Activated CD4-positive, alpha-beta memory T cell treated with anti-CD3 and anti-CD28 coated beads for 36 hours (primary cell): ENCODE measurements at regions not wholly inside any gene's neighbourhood (a gene's known extent, or its start where the extent isn't known, plus 50 kb on each side); places are given as distances from the start of the nearest gene placed in this dataset.
"Not testable (repeated sequence)": the region's sequence is repeated elsewhere in the genome, so short reads cannot be mapped to it uniquely, and the experiment has no call there.

Source experiments
- CTCF ChIA-PET: fragments of 350-600 bp; sonication (Branson Sonifier 250); formaldehyde crosslinking; loops from one replicate; lab custom pipeline; 2021; ENCODE audit warnings: antibody characterized with exemption, inconsistent platforms; lab: Charles Lee
- POLR2A ChIA-PET: fragments of 350-600 bp; sonication (Branson Sonifier 250); formaldehyde crosslinking; loops from one replicate; lab custom pipeline; 2021; ENCODE audit warnings: antibody characterized with exemption; lab: Charles Lee
- DNase-seq: peaks from one replicate; pipeline ENCODE4 v3.0.0-alpha.2; 2020
- H3K27ac Mint-ChIP-seq: one replicate; pipeline ENCODE4 v1.8.0; 2021; ENCODE audit warnings: mixed read lengths
- H3K27me3 Mint-ChIP-seq: one replicate; pipeline ENCODE4 v1.8.0; 2021; ENCODE audit warnings: mixed read lengths
- H3K36me3 Mint-ChIP-seq: one replicate; pipeline ENCODE4 v1.8.0; 2021; ENCODE audit warnings: mixed read lengths
- H3K4me1 Mint-ChIP-seq: one replicate; pipeline ENCODE4 v1.8.0; 2021; ENCODE audit warnings: low read depth, mixed read lengths
- H3K4me3 Mint-ChIP-seq: one replicate; pipeline ENCODE4 v1.8.0; 2021; ENCODE audit warnings: mild to moderate bottlenecking, mixed read lengths
- H3K9me3 Mint-ChIP-seq: one replicate; pipeline ENCODE4 v1.8.0; 2021; ENCODE audit warnings: mixed read lengths
- intact Hi-C: fragments of 100-400 bp; cut with micrococcal nuclease; formaldehyde crosslinking; loops from one replicate; pipeline ENCODE4 v1.15.1; 2023

GRCh38 chr7:153412114-153412823 lies 639.9 kb upstream of the DPP6 start:
- H3K27me3 Mint-ChIP-seq, POLR2A ChIA-PET, intact Hi-C loops, H3K4me3 Mint-ChIP-seq, H3K4me1 Mint-ChIP-seq, DNase-seq, CTCF ChIA-PET, H3K36me3 Mint-ChIP-seq, H3K27ac Mint-ChIP-seq: not testable (repeated sequence)
- H3K9me3 Mint-ChIP-seq, result peaks cover 18% of the 10 kb centered on the region

GRCh38 chr7:153412824-153413198 lies 639.4 kb upstream of the DPP6 start:
- H3K27me3 Mint-ChIP-seq, CTCF ChIA-PET, H3K4me1 Mint-ChIP-seq, H3K36me3 Mint-ChIP-seq, H3K4me3 Mint-ChIP-seq, DNase-seq, intact Hi-C loops, POLR2A ChIA-PET, H3K27ac Mint-ChIP-seq: not testable (repeated sequence)
- H3K9me3 Mint-ChIP-seq, result peaks cover 18% of the 10 kb centered on the region

- H3K36me3 Mint-ChIP-seq, result no peaks in the 10 kb centered on the region
- no peaks in the 10 kb centered on the region for H3K4me1 Mint-ChIP-seq
- no peak overlapping the region for H3K4me3 Mint-ChIP-seq
- CTCF ChIA-PET, result no interaction called here
- peaks cover 18% of the 10 kb centered on the region for H3K9me3 Mint-ChIP-seq
- DNase-seq, result no peak
- intact Hi-C loops, result no loop called here
- H3K27me3 Mint-ChIP-seq, result no peaks in the 10 kb centered on the region
- POLR2A ChIA-PET, result no interaction called here
- H3K27ac Mint-ChIP-seq, result no peak overlapping the region
Measured at GRCh38 chr7:153413199-153413539, 639.0 kb upstream of the DPP6 start.

- DNase-seq, result no peak
- H3K27me3 Mint-ChIP-seq, result no peaks in the 10 kb centered on the region
- H3K9me3 Mint-ChIP-seq, result peaks cover 18% of the 10 kb centered on the region
- no peak overlapping the region for H3K27ac Mint-ChIP-seq
- H3K4me3 Mint-ChIP-seq, result no peak overlapping the region
- no peaks in the 10 kb centered on the region for H3K36me3 Mint-ChIP-seq
- ChIA-PET CTCF (no interaction called here), POLR2A (no interaction called here)
- H3K4me1 Mint-ChIP-seq, result no peaks in the 10 kb centered on the region
- intact Hi-C loops, result no loop called here
Measured at GRCh38 chr7:153413540-153414287, 638.5 kb upstream of the DPP6 start.

- Mint-ChIP-seq H3K9me3 (peaks cover 18% of the 10 kb centered on the region), H3K36me3 (no peaks in the 10 kb centered on the region), H3K27me3 (no peaks in the 10 kb centered on the region), H3K27ac (no peak overlapping the region), H3K4me1 (no peaks in the 10 kb centered on the region), H3K4me3 (no peak overlapping the region)
- DNase-seq, result no peak
- ChIA-PET POLR2A (no interaction called here), CTCF (no interaction called here)
- intact Hi-C loops, result no loop called here
Measured at GRCh38 chr7:153414288-153414629, 637.9 kb upstream of the DPP6 start.

- ChIA-PET POLR2A (no interaction called here), CTCF (no interaction called here)
- no peaks in the 10 kb centered on the region for H3K36me3 Mint-ChIP-seq
- H3K27ac Mint-ChIP-seq, result no peak overlapping the region
- intact Hi-C loops, result no loop called here
- H3K9me3 Mint-ChIP-seq, result peaks cover 18% of the 10 kb centered on the region
- H3K4me1 Mint-ChIP-seq, result no peaks in the 10 kb centered on the region
- DNase-seq, result no peak
- H3K4me3 Mint-ChIP-seq, result no peak overlapping the region
- H3K27me3 Mint-ChIP-seq, result no peaks in the 10 kb centered on the region
Measured at GRCh38 chr7:153415632-153416031, 636.6 kb upstream of the DPP6 start.

GRCh38 chr7:153422291-153423209 lies 629.6 kb upstream of the DPP6 start:
- intact Hi-C loops, result no loop called here
- ChIA-PET POLR2A (interaction anchor here (0.6 kb wide), 1 partner anchor 168 kb away, joined by 3 read pairs; no protein-coding TSS in a partner anchor), CTCF (no interaction called here)
- no peak for DNase-seq
- Mint-ChIP-seq H3K27me3 (no peaks in the 10 kb centered on the region), H3K36me3 (no peaks in the 10 kb centered on the region), H3K27ac (no peak overlapping the region), H3K4me3 (no peak overlapping the region), H3K9me3 (no peaks in the 10 kb centered on the region), H3K4me1 (no peaks in the 10 kb centered on the region)

GRCh38 chr7:153423210-153423590 lies 629.0 kb upstream of the DPP6 start:
- H3K4me1 Mint-ChIP-seq, result no peaks in the 10 kb centered on the region
- H3K36me3 Mint-ChIP-seq, result no peaks in the 10 kb centered on the region
- intact Hi-C loops, result no loop called here
- H3K9me3 Mint-ChIP-seq, result no peaks in the 10 kb centered on the region
- H3K27ac Mint-ChIP-seq, result no peak overlapping the region
- no peak for DNase-seq
- POLR2A ChIA-PET, result interaction anchor here (0.6 kb wide), 1 partner anchor 169 kb away, joined by 3 read pairs; no protein-coding TSS in a partner anchor
- CTCF ChIA-PET, result no interaction called here
- H3K27me3 Mint-ChIP-seq, result no peaks in the 10 kb centered on the region
- no peak overlapping the region for H3K4me3 Mint-ChIP-seq

- H3K4me3 Mint-ChIP-seq, result no peak overlapping the region
- H3K27ac Mint-ChIP-seq, result no peak overlapping the region
- no peaks in the 10 kb centered on the region for H3K4me1 Mint-ChIP-seq
- no peak for DNase-seq
- H3K36me3 Mint-ChIP-seq, result no peaks in the 10 kb centered on the region
- H3K9me3 Mint-ChIP-seq, result peaks cover 6% of the 10 kb centered on the region
- CTCF ChIA-PET, result no interaction called here
- POLR2A ChIA-PET, result no interaction called here
- H3K27me3 Mint-ChIP-seq, result no peaks in the 10 kb centered on the region
- intact Hi-C loops, result no loop called here
Measured at GRCh38 chr7:153430931-153431330, 621.3 kb upstream of the DPP6 start.

GRCh38 chr7:153432063-153432462 lies 620.1 kb upstream of the DPP6 start:
- Mint-ChIP-seq H3K4me1 (no peaks in the 10 kb centered on the region), H3K36me3 (no peaks in the 10 kb centered on the region), H3K27me3 (no peaks in the 10 kb centered on the region), H3K27ac (no peak overlapping the region), H3K4me3 (no peak overlapping the region), H3K9me3 (peaks cover 8% of the 10 kb centered on the region)
- no peak for DNase-seq
- POLR2A ChIA-PET, result no interaction called here
- intact Hi-C loops, result no loop called here
- CTCF ChIA-PET, result no interaction called here

GRCh38 chr7:153433223-153433622 lies 619.0 kb upstream of the DPP6 start:
- POLR2A ChIA-PET, result no interaction called here
- no peaks in the 10 kb centered on the region for H3K27me3 Mint-ChIP-seq
- intact Hi-C loops, result no loop called here
- CTCF ChIA-PET, result no interaction called here
- no peak overlapping the region for H3K4me3 Mint-ChIP-seq
- H3K4me1 Mint-ChIP-seq, result no peaks in the 10 kb centered on the region
- no peaks in the 10 kb centered on the region for H3K36me3 Mint-ChIP-seq
- no peak for DNase-seq
- H3K27ac Mint-ChIP-seq, result no peak overlapping the region
- H3K9me3 Mint-ChIP-seq, result peaks cover 8% of the 10 kb centered on the region

- no peaks in the 10 kb centered on the region for H3K4me1 Mint-ChIP-seq
- no peaks in the 10 kb centered on the region for H3K36me3 Mint-ChIP-seq
- intact Hi-C loops, result no loop called here
- CTCF ChIA-PET, result no interaction called here
- DNase-seq, result no peak
- H3K9me3 Mint-ChIP-seq, result peaks cover 3% of the 10 kb centered on the region
- no peak overlapping the region for H3K4me3 Mint-ChIP-seq
- H3K27me3 Mint-ChIP-seq, result peaks cover 2% of the 10 kb centered on the region
- no peak overlapping the region for H3K27ac Mint-ChIP-seq
- POLR2A ChIA-PET, result no interaction called here
Measured at GRCh38 chr7:153440715-153441114, 611.5 kb upstream of the DPP6 start.
